Muscle of leg (tissue), 3 donors: ENCODE measurements at regions not wholly inside any gene's neighbourhood (a gene's known extent, or its start where the extent isn't known, plus 50 kb on each side); places are given as distances from the start of the nearest gene placed in this dataset.
"Not testable (repeated sequence)": the region's sequence is repeated elsewhere in the genome, so short reads cannot be mapped to it uniquely, and the experiment has no call there.

Experiments
- DNase-seq: peaks from one replicate; pipeline ENCODE4 v3.0.0; 2013
- H3K27ac ChIP-seq: one replicate; pipeline ENCODE4 v1.5.1; 2013; ENCODE audit warnings: mild to moderate bottlenecking, low read length, control low read depth
- H3K27me3 ChIP-seq: one replicate; pipeline ENCODE4 v1.6.1; 2013; ENCODE audit warnings: low read length; ENCODE audit not compliant: control insufficient read depth, insufficient read depth
- H3K36me3 ChIP-seq: one replicate; pipeline ENCODE4 v1.6.1; 2013; ENCODE audit warnings: low read length; ENCODE audit not compliant: control insufficient read depth, insufficient read depth
- H3K4me1 ChIP-seq: one replicate; pipeline ENCODE4 v1.6.1; 2013; ENCODE audit warnings: low read length; ENCODE audit not compliant: control insufficient read depth, insufficient read depth
- H3K4me3 ChIP-seq: one replicate; pipeline ENCODE4 v1.5.1; 2013; ENCODE audit warnings: low read length, control low read depth
- H3K9me3 ChIP-seq: replicated peaks from 2 replicates; pipeline ENCODE4 v1.6.1; 2013; ENCODE audit warnings: low read depth, low read length; ENCODE audit not compliant: control insufficient read depth
- WGBS: methylation state at CpG from one replicate; pipeline ENCODE4 v1.1.5; 2013; ENCODE audit warnings: missing lambda C conversion rate; ENCODE audit not compliant: insufficient coverage; 5-methylcytosine and 5-hydroxymethylcytosine counted together

DNA sequence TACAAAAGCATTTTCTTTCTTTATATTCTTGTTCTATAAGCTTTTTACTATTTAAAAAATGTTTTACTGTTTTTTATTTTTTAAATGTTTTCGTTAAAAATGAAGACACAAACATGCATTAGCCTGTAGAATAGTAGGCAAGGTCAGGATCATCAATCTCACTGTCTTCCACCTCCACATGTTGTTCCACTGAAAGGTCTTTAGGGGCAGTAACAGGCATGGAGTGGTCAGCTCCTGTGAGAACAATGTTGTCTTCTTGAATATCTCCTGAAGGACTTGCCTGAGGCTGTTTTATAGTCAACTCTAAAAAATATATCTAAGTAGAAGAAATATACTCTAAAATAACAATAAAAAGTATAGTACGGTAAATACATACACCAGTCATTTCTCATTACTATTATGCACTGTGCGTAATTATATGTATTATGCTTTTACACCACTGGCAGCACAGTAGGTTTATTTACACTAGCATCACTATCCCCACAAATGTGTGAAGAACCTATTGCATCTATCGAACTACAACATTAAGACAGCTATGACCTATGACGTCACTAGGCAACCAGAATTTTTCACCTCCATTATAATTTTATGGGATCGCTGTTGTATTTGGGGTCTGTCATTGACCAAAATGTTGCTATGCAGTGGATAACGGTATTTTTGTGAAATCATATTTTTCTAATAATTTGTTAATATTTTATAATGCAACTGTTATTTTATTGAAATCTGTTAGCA lies 764.3 kb downstream of the METTL4 start:
- no peaks in the 10 kb centered on the region for H3K9me3 ChIP-seq
- no peaks in the 10 kb centered on the region for H3K27me3 ChIP-seq
- no peaks in the 10 kb centered on the region for H3K4me1 ChIP-seq
- no peaks in the 10 kb centered on the region for H3K36me3 ChIP-seq
- no peak overlapping the region for H3K4me3 ChIP-seq
- DNase-seq = no peak
- no peak overlapping the region for H3K27ac ChIP-seq
- no CpG with 5 or more reads among the region's 7 CpGs for WGBS

DNA sequence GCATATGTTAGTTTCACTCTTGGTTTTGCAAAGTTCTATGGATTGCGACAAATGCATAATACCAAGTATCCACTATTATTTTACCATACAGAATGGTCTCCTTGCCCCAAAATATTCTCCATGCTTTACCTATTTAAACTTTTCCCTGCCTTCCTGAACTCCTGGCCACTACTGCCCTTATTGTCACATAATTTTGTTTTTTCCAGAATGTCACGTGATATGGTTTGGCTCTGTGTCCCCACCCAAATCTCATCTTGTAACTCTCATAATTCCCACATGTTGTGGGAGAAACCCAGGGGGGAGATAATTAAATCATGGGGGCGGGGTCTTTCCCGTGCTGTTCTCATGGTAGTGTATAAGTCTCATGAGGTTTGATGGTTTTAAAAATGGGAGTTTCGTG lies 760.0 kb downstream of the METTL4 start:
- 100% methylated on average over 1 of the region's 5 CpGs for WGBS

DNA sequence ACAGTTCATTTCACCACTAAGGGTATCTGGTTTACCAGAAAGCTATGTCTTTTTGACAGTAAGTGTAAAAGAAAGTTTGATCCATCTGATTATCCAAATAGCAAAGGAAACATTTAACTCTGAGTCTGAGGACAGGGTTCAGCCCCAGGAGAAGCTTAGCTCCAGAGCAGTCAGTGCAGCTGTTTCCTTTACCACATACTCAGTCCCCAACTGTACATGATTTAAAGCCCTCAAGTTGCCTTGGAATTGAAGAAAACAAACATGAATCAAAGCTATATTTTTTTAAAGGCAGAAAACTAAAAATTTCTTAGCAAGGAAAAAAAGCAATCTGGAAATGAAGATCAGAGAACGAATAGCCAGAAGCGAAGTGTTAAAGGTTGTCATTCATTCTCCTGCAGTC lies 746.0 kb downstream of the METTL4 start:
- WGBS = no CpG with 5 or more reads among the region's 2 CpGs
- H3K27me3 ChIP-seq = no peaks in the 10 kb centered on the region
- DNase-seq = peak; percentile 86

More for the DNA sequence above, 760.0 kb downstream of the METTL4 start:
- H3K27ac ChIP-seq = no peak overlapping the region
- no peaks in the 10 kb centered on the region for H3K27me3 ChIP-seq
- no peak for DNase-seq
- H3K4me3 ChIP-seq = no peak overlapping the region
- H3K4me1 ChIP-seq = no peaks in the 10 kb centered on the region
- H3K36me3 ChIP-seq = no peaks in the 10 kb centered on the region
- no peaks in the 10 kb centered on the region for H3K9me3 ChIP-seq

GRCh38 chr18:1840878-1841277 lies 730.4 kb downstream of the METTL4 start:
- H3K4me1 ChIP-seq = no peaks in the 10 kb centered on the region
- H3K27ac ChIP-seq = no peak overlapping the region
- no peak overlapping the region for H3K4me3 ChIP-seq
- no peaks in the 10 kb centered on the region for H3K27me3 ChIP-seq
- WGBS = 88% methylated on average over 2 of the region's 5 CpGs
- no peaks in the 10 kb centered on the region for H3K9me3 ChIP-seq
- no peak for DNase-seq
- H3K36me3 ChIP-seq = no peaks in the 10 kb centered on the region

More for the DNA sequence above, 746.0 kb downstream of the METTL4 start:
- H3K4me3 ChIP-seq = no peak overlapping the region
- H3K36me3 ChIP-seq = no peaks in the 10 kb centered on the region
- H3K4me1 ChIP-seq = no peaks in the 10 kb centered on the region
- H3K9me3 ChIP-seq = peaks cover 3% of the 10 kb centered on the region
- no peak overlapping the region for H3K27ac ChIP-seq

GRCh38 chr18:1846640-1847039 lies 724.7 kb downstream of the METTL4 start:
- no peak overlapping the region for H3K4me3 ChIP-seq
- H3K27me3 ChIP-seq = no peaks in the 10 kb centered on the region
- no CpG with 5 or more reads among the region's 3 CpGs for WGBS
- no peaks in the 10 kb centered on the region for H3K4me1 ChIP-seq
- no peaks in the 10 kb centered on the region for H3K9me3 ChIP-seq
- H3K36me3 ChIP-seq = no peaks in the 10 kb centered on the region
- DNase-seq = no peak
- H3K27ac ChIP-seq = no peak overlapping the region

DNA sequence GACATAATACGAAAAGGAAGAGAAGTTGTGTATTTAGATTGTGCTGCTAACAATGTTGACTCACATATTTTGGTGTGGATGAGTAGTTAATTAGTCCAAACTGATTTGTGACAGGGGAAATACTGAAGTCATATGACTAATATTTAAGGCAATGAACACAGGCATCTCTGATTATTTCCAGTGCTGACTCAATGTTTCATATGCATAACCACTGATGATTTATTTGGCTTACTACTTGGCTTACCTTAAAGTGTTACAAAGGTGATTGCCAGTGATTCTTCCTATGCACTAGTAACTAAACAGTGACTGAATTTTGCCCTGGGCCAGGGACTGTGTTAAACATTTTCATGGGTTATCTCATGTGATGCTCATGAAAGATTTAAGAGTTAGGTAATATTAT lies 722.6 kb downstream of the METTL4 start:
- H3K36me3 ChIP-seq = no peaks in the 10 kb centered on the region
- 100% methylated on average over 1 of the region's 1 CpG for WGBS

DNA sequence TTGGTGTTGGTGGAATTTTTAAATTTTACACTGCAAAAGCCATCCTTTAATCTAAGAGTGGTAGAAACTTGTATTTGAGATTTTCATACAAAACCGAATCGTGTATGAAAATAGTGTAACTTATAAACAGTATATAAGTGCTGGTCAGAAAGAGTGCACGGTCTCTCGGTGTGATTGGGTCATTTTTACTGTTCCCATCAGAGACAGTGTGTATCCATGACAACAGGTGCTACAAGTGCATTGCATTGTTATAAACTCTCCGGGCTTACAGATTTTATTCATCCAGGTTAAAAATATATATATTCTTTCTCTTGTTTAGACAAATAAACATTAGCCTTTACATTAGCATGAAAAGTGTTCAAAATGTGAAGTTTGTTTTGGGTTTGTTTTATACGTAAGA lies 721.9 kb downstream of the METTL4 start:
- WGBS = 58% methylated on average over 2 of the region's 6 CpGs
- Histone ChIP-seq H3K9me3 (no peaks in the 10 kb centered on the region), H3K27ac (no peak overlapping the region), H3K36me3 (no peaks in the 10 kb centered on the region), H3K4me1 (no peaks in the 10 kb centered on the region), H3K27me3 (no peaks in the 10 kb centered on the region), H3K4me3 (no peak overlapping the region)
- DNase-seq = no peak

More for the DNA sequence above, 722.6 kb downstream of the METTL4 start:
- H3K4me3 ChIP-seq = no peak overlapping the region
- no peak for DNase-seq
- H3K27me3 ChIP-seq = no peaks in the 10 kb centered on the region
- H3K27ac ChIP-seq = no peak overlapping the region
- no peaks in the 10 kb centered on the region for H3K4me1 ChIP-seq
- no peaks in the 10 kb centered on the region for H3K9me3 ChIP-seq

DNA sequence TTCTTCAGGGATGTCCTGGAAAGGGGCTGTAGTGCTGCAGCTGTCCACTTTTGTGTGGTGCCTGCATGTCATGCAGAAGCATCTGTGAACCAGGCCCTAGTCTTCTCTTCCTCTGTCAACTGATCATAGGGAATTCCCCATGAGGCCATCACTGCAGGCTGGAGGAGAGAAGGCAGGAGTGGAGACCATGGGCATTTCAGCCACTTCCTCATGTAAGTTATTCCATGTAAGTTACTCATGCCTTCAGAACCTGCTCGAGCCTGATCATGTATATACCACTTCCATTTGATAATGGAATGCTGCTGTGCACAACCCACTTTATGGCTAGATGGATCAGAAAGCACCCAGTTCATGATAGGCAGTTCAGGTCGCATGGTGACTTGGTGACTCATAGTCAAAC lies 714.0 kb downstream of the METTL4 start:
- H3K27ac ChIP-seq, DNase-seq, H3K4me1 ChIP-seq, H3K9me3 ChIP-seq, H3K36me3 ChIP-seq, H3K4me3 ChIP-seq, H3K27me3 ChIP-seq: not testable (repeated sequence)
- 60% methylated on average over 1 of the region's 2 CpGs for WGBS

DNA sequence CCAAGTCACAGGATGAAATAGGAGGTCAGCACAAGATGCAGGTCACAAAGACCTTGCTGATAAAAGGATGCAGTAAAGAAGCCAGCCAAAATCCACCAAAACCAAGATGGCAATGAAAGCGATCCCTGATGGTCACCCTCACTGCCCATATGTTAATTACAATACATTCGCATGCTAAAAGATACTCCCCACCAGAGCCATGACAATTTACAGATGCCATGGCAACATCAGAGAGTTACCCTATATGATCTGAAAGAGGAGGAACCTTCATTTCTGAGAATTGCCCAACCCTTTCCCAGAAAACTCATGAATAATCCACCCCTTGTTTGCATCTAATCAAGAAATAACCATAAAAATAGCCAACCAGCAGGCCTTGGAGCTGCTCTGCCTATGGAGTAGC lies 709.8 kb downstream of the METTL4 start:
- Histone ChIP-seq H3K27me3 (no peaks in the 10 kb centered on the region), H3K27ac (no peak overlapping the region), H3K4me3 (no peak overlapping the region), H3K4me1 (no peaks in the 10 kb centered on the region), H3K9me3 (peaks cover 9% of the 10 kb centered on the region), H3K36me3 (no peaks in the 10 kb centered on the region)
- WGBS = 67% methylated on average over 1 of the region's 2 CpGs
- DNase-seq = no peak

GRCh38 chr18:1865869-1866268 lies 705.4 kb downstream of the METTL4 start:
- no peaks in the 10 kb centered on the region for H3K36me3 ChIP-seq
- 91% methylated on average over 3 of the region's 3 CpGs for WGBS
- peaks cover 9% of the 10 kb centered on the region for H3K9me3 ChIP-seq
- no peak overlapping the region for H3K4me3 ChIP-seq
- H3K4me1 ChIP-seq = no peaks in the 10 kb centered on the region
- H3K27ac ChIP-seq = no peak overlapping the region
- no peaks in the 10 kb centered on the region for H3K27me3 ChIP-seq
- DNase-seq = no peak

DNA sequence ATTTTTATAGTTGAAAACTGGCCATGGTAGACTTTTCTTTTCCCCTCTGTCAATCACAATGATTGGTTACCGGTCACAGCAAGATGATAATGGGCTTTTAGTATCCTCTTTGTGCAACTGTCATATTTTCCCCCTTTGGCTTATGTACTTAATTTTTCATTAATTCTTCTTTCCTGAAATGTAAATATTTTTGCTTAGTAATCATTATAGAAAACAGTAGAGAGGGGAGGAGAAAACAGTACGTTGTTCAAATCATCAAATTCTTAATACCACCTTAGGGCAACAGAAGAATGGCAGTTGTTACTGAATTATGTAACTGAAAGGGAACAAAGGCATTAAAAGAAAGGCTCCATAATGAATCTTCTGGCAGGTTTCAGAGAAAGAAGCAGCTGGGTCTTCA lies 699.0 kb downstream of the METTL4 start:
- no CpG with 5 or more reads among the region's 2 CpGs for WGBS
- Histone ChIP-seq H3K27ac (no peak overlapping the region), H3K4me1 (no peaks in the 10 kb centered on the region), H3K4me3 (no peak overlapping the region), H3K36me3 (no peaks in the 10 kb centered on the region), H3K27me3 (no peaks in the 10 kb centered on the region), H3K9me3 (no peaks in the 10 kb centered on the region)
- DNase-seq = no peak
